Psoas muscle (tissue), 7 donors: ENCODE measurements at regions not wholly inside any gene's neighbourhood (a gene's known extent, or its start where the extent isn't known, plus 50 kb on each side); places are given as distances from the start of the nearest gene placed in this dataset.

Source experiments
- ATAC-seq, 4 donors: fragments of 200-7000 bp; cut with Tn5 transposase; one replicate each; pipeline ENCODE4 v1.9.1; 2020; ENCODE audit warnings: moderate library complexity in 3 of 4, mild to moderate bottlenecking in 2 of 4
- DNase-seq, 2 donors: peaks; one replicate each; pipeline ENCODE4 v3.0.0-alpha.2; 2020
- H3K27ac ChIP-seq: fragments of 200-600 bp; one replicate; pipeline ENCODE4 v1.8.0; 2022
- H3K27me3 ChIP-seq, 3 donors: fragments of 200-600 bp in 1 of 3; one replicate each; pipeline versions ENCODE4 v1.6.1 to v1.8.0; 2013 to 2022; ENCODE audit warnings: low read length in 2 of 3, mild to moderate bottlenecking in 2 of 3, moderate library complexity in 1 of 3; ENCODE audit not compliant: insufficient read depth in 3 of 3
- H3K36me3 ChIP-seq, 2 donors: fragments of 200-600 bp in 1 of 2; one replicate each; pipeline versions ENCODE4 v1.6.1 to v1.8.0; 2013 to 2022; ENCODE audit warnings: low read depth in 1 of 2, mild to moderate bottlenecking in 1 of 2, moderate library complexity in 1 of 2; ENCODE audit not compliant: insufficient read depth in 1 of 2
- H3K4me1 ChIP-seq: fragments of 200-600 bp; one replicate; pipeline ENCODE4 v1.8.0; 2022
- H3K4me3 ChIP-seq: fragments of 200-600 bp; one replicate; pipeline ENCODE4 v1.8.0; 2022; ENCODE audit warnings: mild to moderate bottlenecking
- H3K9me3 ChIP-seq: fragments of 200-600 bp; one replicate; pipeline ENCODE4 v1.8.0; 2022
- CTCF ChIP-seq: fragments of 200-600 bp; IDR thresholded peaks from one replicate; pipeline ENCODE4 v1.8.0; 2022; ENCODE audit warnings: antibody characterized with exemption
- WGBS, 3 donors: extraction: QIAGEN DNeasy Blood & Tissue Kit; methylation state at CpG; one replicate each; pipeline versions ENCODE4 v1.1.6 to v1.1.7; 2013; 5-methylcytosine and 5-hydroxymethylcytosine counted together
- intact Hi-C, 2 donors: fragments of 100-400 bp; cut with DNase I; formaldehyde crosslinking; loops; one replicate each; pipeline versions ENCODE4 v1.11.0 to v1.14.2; 2022
- donor health status: healthy with polysubstance abuse.
- donor health status: DM: no; HTN: no; CAD: no; lungs with moderate emphysema.
- donor health status: Bipolar disorder and iron deficiency.
- donor health status: healthy.
- donor health status: DM: yes; HTN: yes; CAD: no.
- donor health status: DM: no; HTN: no; CAD: no.
- donor health status: DM: yes; HTN: yes; CAD: no.

- no peak for DNase-seq
- intact Hi-C loops = no loop called here
- no peaks in the 10 kb centered on the region for H3K9me3 ChIP-seq
- H3K27me3 ChIP-seq = no peaks in the 10 kb centered on the region
- H3K27ac ChIP-seq = no peak overlapping the region
- H3K36me3 ChIP-seq = no peaks in the 10 kb centered on the region
- ATAC-seq = no peak
- no peak overlapping the region for H3K4me3 ChIP-seq
- no peak for TF ChIP-seq CTCF
- WGBS, 3 donors = 90 to 92% (median 90%) methylated on average over 10 of the region's 10 CpGs
- no peaks in the 10 kb centered on the region for H3K4me1 ChIP-seq
These were observed 245.8 kb downstream of the PLA2G4A start for GRCh38 chr1:187074445-187075048.

GRCh38 chr1:187076922-187077321, 248.2 kb downstream of the PLA2G4A start:
- H3K36me3 ChIP-seq = no peaks in the 10 kb centered on the region
- no peak for DNase-seq
- WGBS, 3 donors = 76 to 81% (median 76%) methylated on average over 2 of the region's 2 CpGs
- no peak for TF ChIP-seq CTCF
- no peaks in the 10 kb centered on the region for H3K27me3 ChIP-seq
- intact Hi-C loops = no loop called here
- no peak overlapping the region for H3K4me3 ChIP-seq
- no peak for ATAC-seq
- H3K9me3 ChIP-seq = no peaks in the 10 kb centered on the region
- H3K27ac ChIP-seq = no peak overlapping the region
- no peaks in the 10 kb centered on the region for H3K4me1 ChIP-seq

GRCh38 chr1:187078321-187078720, 249.6 kb downstream of the PLA2G4A start:
- WGBS, 3 donors = 78 to 87% (median 82%) methylated on average over 3 of the region's 3 CpGs
- Histone ChIP-seq H3K27me3 (no peaks in the 10 kb centered on the region), H3K4me1 (no peaks in the 10 kb centered on the region), H3K4me3 (no peak overlapping the region), H3K27ac (no peak overlapping the region), H3K36me3 (no peaks in the 10 kb centered on the region), H3K9me3 (no peaks in the 10 kb centered on the region)
- intact Hi-C loops = no loop called here
- no peak for DNase-seq
- no peak for ATAC-seq
- no peak for TF ChIP-seq CTCF

GRCh38 chr1:187078916-187079315, 250.2 kb downstream of the PLA2G4A start:
- Histone ChIP-seq H3K9me3 (no peaks in the 10 kb centered on the region), H3K27me3 (no peaks in the 10 kb centered on the region), H3K4me3 (no peak overlapping the region), H3K27ac (no peak overlapping the region), H3K4me1 (no peaks in the 10 kb centered on the region), H3K36me3 (no peaks in the 10 kb centered on the region)
- intact Hi-C loops = no loop called here
- no peak for TF ChIP-seq CTCF
- 49 to 51% (median 51%) methylated on average over 2 of the region's 2 CpGs for WGBS, 3 donors
- ATAC-seq (no peak), DNase-seq (no peak)

GRCh38 chr1:187079330-187079729, 250.6 kb downstream of the PLA2G4A start:
- Histone ChIP-seq H3K9me3 (no peaks in the 10 kb centered on the region), H3K27ac (no peak overlapping the region), H3K4me3 (no peak overlapping the region), H3K27me3 (no peaks in the 10 kb centered on the region), H3K36me3 (no peaks in the 10 kb centered on the region), H3K4me1 (no peaks in the 10 kb centered on the region)
- 86 to 89% (median 87%) methylated on average over 6 of the region's 6 CpGs for WGBS, 3 donors
- ATAC-seq = no peak
- no peak for DNase-seq
- TF ChIP-seq CTCF = no peak
- intact Hi-C loops = no loop called here
